SK-N-SH (cell line): ENCODE measurements at regions not wholly inside any gene's neighbourhood (a gene's known extent, or its start where the extent isn't known, plus 50 kb on each side); places are given as distances from the start of the nearest gene placed in this dataset.

ENCODE experiments used
- CTCF ChIA-PET: fragments of 300-600, 350-600 bp; formaldehyde crosslinking; extraction: SDS; loops from one replicate; lab custom pipeline; 2021; lab: Yijun Ruan, JAX
- POLR2A ChIA-PET: fragments of 350-600 bp; sonication (Branson Sonifier 250); formaldehyde crosslinking; extraction: SDS; loops from one replicate; lab custom pipeline; 2020; ENCODE audit warnings: antibody characterized with exemption, inconsistent platforms; lab: Yijun Ruan, JAX
- DNase-seq: peaks from one replicate; pipeline ENCODE4 v3.0.0; 2012
- H2AFZ ChIP-seq: fragments of 200-600 bp; sonication (generic); 2 replicates; pipeline ENCODE4 v1.8.1; 2016; ENCODE audit warnings: antibody characterized with exemption, mild to moderate bottlenecking, low read depth
- H3F3A ChIP-seq: fragments of 200-600 bp; sonication (generic); replicated peaks from 2 replicates; pipeline ENCODE3; 2016; ENCODE audit warnings: antibody characterized with exemption, mild to moderate bottlenecking; ENCODE audit not compliant: insufficient read depth
- H3K27ac ChIP-seq, 2 experiments: fragments of 200-500 bp in 1 of 2; fragments of 200-600 bp in 1 of 2; sonication (Bioruptor generic) in 1 of 2; sonication (generic), shearing (Covaris generic) in 1 of 2; 2 replicates each; pipeline versions ENCODE4 v1.5.1 to v1.6.1; 2014 to 2016; ENCODE audit warnings: low read depth in 2 of 2, inconsistent platforms in 1 of 2, low read length in 1 of 2, mild to moderate bottlenecking in 1 of 2, mixed read lengths in 1 of 2
- H3K27me3 ChIP-seq: fragments of 200-600 bp; sonication (generic), shearing (Covaris generic); 2 replicates; pipeline ENCODE4 v1.6.1; 2016; ENCODE audit warnings: mixed run types; ENCODE audit not compliant: insufficient read depth
- H3K36me3 ChIP-seq, 2 experiments: fragments of 200-500 bp in 1 of 2; fragments of 200-600 bp in 1 of 2; sonication (Bioruptor generic) in 1 of 2; sonication (generic) in 1 of 2; replicated peaks in 1 of 2; 2 replicates each; pipeline versions ENCODE3 to v1.5.1; 2014 to 2016; ENCODE audit warnings: low read length in 1 of 2, mild to moderate bottlenecking in 1 of 2; ENCODE audit not compliant: insufficient read depth in 2 of 2, control insufficient read depth in 1 of 2
- H3K4me1 ChIP-seq, 2 experiments: fragments of 200-500 bp in 1 of 2; fragments of 200-600 bp in 1 of 2; sonication (Bioruptor generic) in 1 of 2; sonication (generic), shearing (Covaris generic) in 1 of 2; 2 replicates each; pipeline versions ENCODE4 v1.5.1 to v1.6.1; 2014 to 2016; ENCODE audit warnings: low read depth in 1 of 2, low read length in 1 of 2, mixed run types in 1 of 2; ENCODE audit not compliant: insufficient read depth in 2 of 2, control insufficient read depth in 1 of 2
- H3K4me2 ChIP-seq: fragments of 200-600 bp; sonication (generic), shearing (Covaris generic); 2 replicates; pipeline ENCODE4 v1.6.1; 2017; ENCODE audit warnings: mixed run types
- H3K4me3 ChIP-seq, 2 experiments: fragments of 200-500 bp in 1 of 2; fragments of 200-600 bp in 1 of 2; sonication (Bioruptor generic) in 1 of 2; sonication (generic), shearing (Covaris generic) in 1 of 2; 2 replicates each; pipeline versions ENCODE4 v1.5.1 to v1.8.1; 2014 to 2016; ENCODE audit warnings: low read depth in 2 of 2, inconsistent platforms in 1 of 2, low read length in 1 of 2, mild to moderate bottlenecking in 1 of 2, mixed read lengths in 1 of 2, moderate library complexity in 1 of 2
- H3K79me2 ChIP-seq: fragments of 200-600 bp; sonication (generic); 2 replicates; pipeline ENCODE4 v1.8.1; 2017; ENCODE audit warnings: mild to moderate bottlenecking; ENCODE audit not compliant: insufficient read depth
- H3K9ac ChIP-seq: fragments of 200-600 bp; sonication (generic); 2 replicates; pipeline ENCODE4 v1.6.1; 2017; ENCODE audit warnings: mixed run types
- H3K9me2 ChIP-seq: fragments of 200-600 bp; sonication (generic); 2 replicates; pipeline ENCODE4 v1.6.1; 2017; ENCODE audit warnings: mixed run types
- H3K9me3 ChIP-seq: fragments of 200-600 bp; sonication (generic); 2 replicates; pipeline ENCODE4 v1.6.1; 2017; ENCODE audit warnings: mixed run types, mild to moderate bottlenecking, moderate library complexity
- H4K20me1 ChIP-seq: fragments of 200-600 bp; sonication (generic); 2 replicates; pipeline ENCODE4 v1.6.1; 2017; ENCODE audit warnings: mild to moderate bottlenecking, mixed run types; ENCODE audit not compliant: insufficient read depth
- CHD2 ChIP-seq: fragments of 150-350 bp; IDR thresholded peaks from 2 replicates; pipeline ENCODE4 v1.6.1; 2018; ENCODE audit warnings: low read length; ENCODE audit not compliant: partially characterized antibody
- ELF1 ChIP-seq: IDR thresholded peaks from 2 replicates; pipeline ENCODE4 v1.4.0; 2012
- EP300 ChIP-seq, 2 experiments: IDR thresholded peaks; 2 replicates each; pipeline versions ENCODE4 v1.4.0 to v1.6.1; 2012; ENCODE audit warnings: borderline replicate concordance in 1 of 2, low read depth in 1 of 2, low read length in 1 of 2
- FOXM1 ChIP-seq: IDR thresholded peaks from 2 replicates; pipeline ENCODE4 v1.4.0; 2012; ENCODE audit warnings: low read depth, mild to moderate bottlenecking
- JUND ChIP-seq: IDR thresholded peaks from 2 replicates; pipeline ENCODE4 v1.4.0; 2012
- POLR2AphosphoS5 ChIP-seq: IDR thresholded peaks from 2 replicates; pipeline ENCODE4 v1.6.1; 2012; ENCODE audit warnings: low read depth, low read length
- RAD21 ChIP-seq: IDR thresholded peaks from 2 replicates; pipeline ENCODE4 v1.6.1; 2012; ENCODE audit warnings: mild to moderate bottlenecking, low read length
- RCOR1 ChIP-seq: fragments of 150-350 bp; IDR thresholded peaks from 2 replicates; pipeline ENCODE4 v1.6.1; 2017; ENCODE audit warnings: antibody characterized with exemption, low read length
- RXRA ChIP-seq: IDR thresholded peaks from 2 replicates; pipeline ENCODE4 v1.4.0; 2012; ENCODE audit warnings: low read depth, mild to moderate bottlenecking, borderline replicate concordance
- SIN3A ChIP-seq: IDR thresholded peaks from 2 replicates; pipeline ENCODE4 v1.6.1; 2012; ENCODE audit warnings: low read depth, mild to moderate bottlenecking, low read length, moderate library complexity, borderline replicate concordance
- SMC3 ChIP-seq: IDR thresholded peaks from 2 replicates; pipeline ENCODE4 v1.6.1; 2012; ENCODE audit warnings: low read depth, low read length, improper control_type of control experiment
- WGBS: methylation state at CpG from one replicate; pipeline ENCODE4 v1.1.6; 2017; ENCODE audit warnings: low lambda C conversion rate; 5-methylcytosine and 5-hydroxymethylcytosine counted together
- TF ChIP-seq, protein P1 (sequence below): IDR thresholded peaks from 2 replicates; pipeline ENCODE4 v1.4.0; 2012; ENCODE audit warnings: low read depth, borderline replicate concordance
- TF ChIP-seq, protein P2 (sequence below): IDR thresholded peaks from 2 replicates; pipeline ENCODE4 v1.4.0; 2012; ENCODE audit warnings: low read depth, borderline replicate concordance

DNA sequence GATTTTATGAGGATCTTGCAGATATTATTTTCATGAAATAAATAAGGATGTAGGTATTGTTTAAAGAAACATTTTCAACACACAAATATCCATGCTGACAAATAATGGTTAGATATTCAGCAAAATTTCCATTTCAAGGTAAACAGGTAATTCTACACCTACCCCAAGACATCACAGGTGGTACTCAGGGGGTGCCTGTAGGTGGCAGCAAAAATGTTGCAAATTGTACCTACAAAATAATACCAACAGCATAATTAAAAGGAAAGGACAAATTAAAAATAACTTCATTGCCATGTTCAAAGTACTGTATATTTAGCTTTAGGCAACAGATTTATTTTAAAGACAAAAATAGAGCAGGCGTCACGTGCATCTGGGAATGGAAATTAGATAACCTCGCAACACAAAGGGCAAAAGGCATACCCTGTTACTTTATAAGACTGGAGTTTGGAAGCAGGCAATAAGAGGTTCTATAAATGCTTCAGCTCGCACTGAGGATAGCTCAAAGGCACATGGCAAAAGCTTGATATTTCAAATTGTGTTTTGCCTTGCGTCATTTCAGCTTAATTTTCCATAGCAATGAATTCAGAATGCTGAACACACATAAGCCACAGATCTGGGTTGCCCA lies 630.5 kb downstream of the TDRD15 start:
- Histone ChIP-seq H2AFZ (no peak overlapping the region), H3F3A (no peaks in the 10 kb centered on the region), H3K36me3 (no peaks in the 10 kb centered on the region), H3K9me3 (no peaks in the 10 kb centered on the region)
- 0 out of 2 replicates have a peak, but pooled peaks have one; percentile 5 for TF ChIP-seq SMC3
- TF ChIP-seq JUND, result no peak
- TF ChIP-seq RAD21, result peak; percentile 51
- TF ChIP-seq, all 33 proteins: peak for 2
- ChIA-PET POLR2A (no interaction called here), CTCF (interaction anchor here (0.7 to 2.3 kb wide), 5 partner anchors 8 to 120 kb away, joined by 4 to 11 read pairs (median 5); no protein-coding TSS in a partner anchor)
- Histone ChIP-seq H3K79me2 (no peaks in the 10 kb centered on the region), H3K9me2 (0 out of 2 replicates have a peak, but pooled peaks cover 3% of the 10 kb centered on the region), H3K4me2 (no peak overlapping the region), H3K4me3 (no peak overlapping the region), H3K27ac (no peak overlapping the region), H3K9ac (no peak overlapping the region), H3K4me1 (peaks cover 0 to 3% of the 10 kb centered on the region in 2 experiments; a peak in 1 of 4 replicates), H3K27me3 (no peaks in the 10 kb centered on the region), H4K20me1 (no peaks in the 10 kb centered on the region)
- DNase-seq, result no peak
- 36% methylated on average over 5 of the region's 5 CpGs for WGBS

DNA sequence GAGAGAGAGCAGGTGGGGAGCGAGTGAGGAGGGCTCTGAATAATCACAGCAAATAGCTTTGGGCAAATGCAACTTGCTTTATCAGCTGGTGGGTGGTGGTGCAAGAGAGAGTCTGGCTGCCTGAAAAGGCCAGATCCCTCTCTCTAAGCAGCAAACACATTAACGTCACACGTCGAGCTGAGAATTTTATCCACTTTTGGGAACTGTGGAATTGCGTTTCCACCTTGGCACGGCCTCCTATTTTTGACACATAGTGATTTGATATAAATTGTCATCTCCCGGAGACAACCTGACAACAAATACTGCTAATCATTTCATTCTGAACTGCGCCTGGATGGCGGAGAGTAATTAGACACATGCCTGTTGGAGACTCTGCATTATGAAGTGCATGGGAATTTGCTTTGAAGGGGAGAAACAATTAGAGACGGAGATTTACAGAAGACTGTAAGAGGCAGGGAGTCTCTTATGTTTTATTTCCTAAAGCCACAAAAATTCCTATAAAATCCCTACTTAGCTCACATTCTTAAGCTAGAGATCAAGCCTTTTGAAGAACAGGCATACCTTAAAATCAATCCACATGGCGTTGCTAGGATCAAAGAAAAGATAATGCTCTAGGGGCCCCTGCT lies 634.1 kb downstream of the TDRD15 start:
- no peak overlapping the region for H3K4me2 ChIP-seq
- 0 out of 2 replicates have a peak, but pooled peaks cover 3% of the 10 kb centered on the region for H3K9me2 ChIP-seq
- no peaks in the 10 kb centered on the region for H3K27me3 ChIP-seq
- no peaks in the 10 kb centered on the region for H4K20me1 ChIP-seq
- CTCF ChIA-PET, result interaction anchor here (0.6 to 0.9 kb wide), 2 partner anchors 12 to 581 kb away, joined by 3 to 4 read pairs; no protein-coding TSS in a partner anchor
- no peaks in the 10 kb centered on the region for H3K36me3 ChIP-seq
- H3K4me3 ChIP-seq, result no peak overlapping the region
- no peak overlapping the region for H3K27ac ChIP-seq
- no peaks in the 10 kb centered on the region for H3F3A ChIP-seq
- H3K79me2 ChIP-seq, result no peaks in the 10 kb centered on the region
- no peak overlapping the region for H3K9ac ChIP-seq
- DNase-seq, result no peak
- TF ChIP-seq, protein P1, sequence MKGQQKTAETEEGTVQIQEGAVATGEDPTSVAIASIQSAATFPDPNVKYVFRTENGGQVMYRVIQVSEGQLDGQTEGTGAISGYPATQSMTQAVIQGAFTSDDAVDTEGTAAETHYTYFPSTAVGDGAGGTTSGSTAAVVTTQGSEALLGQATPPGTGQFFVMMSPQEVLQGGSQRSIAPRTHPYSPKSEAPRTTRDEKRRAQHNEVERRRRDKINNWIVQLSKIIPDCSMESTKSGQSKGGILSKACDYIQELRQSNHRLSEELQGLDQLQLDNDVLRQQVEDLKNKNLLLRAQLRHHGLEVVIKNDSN, result no peak
- TF ChIP-seq FOXM1 (no peak), CHD2 (no peak), RXRA (no peak), SIN3A (no peak), RCOR1 (no peak), ELF1 (no peak), EP300 (IDR thresholded peaks at IDR 0.05; ENCODE audit: borderline replicate concordance in 1 of 2, low read depth in 1 of 2, low read length in 1 of 2) (no peak), POLR2AphosphoS5 (no peak)
- TF ChIP-seq, protein P2, sequence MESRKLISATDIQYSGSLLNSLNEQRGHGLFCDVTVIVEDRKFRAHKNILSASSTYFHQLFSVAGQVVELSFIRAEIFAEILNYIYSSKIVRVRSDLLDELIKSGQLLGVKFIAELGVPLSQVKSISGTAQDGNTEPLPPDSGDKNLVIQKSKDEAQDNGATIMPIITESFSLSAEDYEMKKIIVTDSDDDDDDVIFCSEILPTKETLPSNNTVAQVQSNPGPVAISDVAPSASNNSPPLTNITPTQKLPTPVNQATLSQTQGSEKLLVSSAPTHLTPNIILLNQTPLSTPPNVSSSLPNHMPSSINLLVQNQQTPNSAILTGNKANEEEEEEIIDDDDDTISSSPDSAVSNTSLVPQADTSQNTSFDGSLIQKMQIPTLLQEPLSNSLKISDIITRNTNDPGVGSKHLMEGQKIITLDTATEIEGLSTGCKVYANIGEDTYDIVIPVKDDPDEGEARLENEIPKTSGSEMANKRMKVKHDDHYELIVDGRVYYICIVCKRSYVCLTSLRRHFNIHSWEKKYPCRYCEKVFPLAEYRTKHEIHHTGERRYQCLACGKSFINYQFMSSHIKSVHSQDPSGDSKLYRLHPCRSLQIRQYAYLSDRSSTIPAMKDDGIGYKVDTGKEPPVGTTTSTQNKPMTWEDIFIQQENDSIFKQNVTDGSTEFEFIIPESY, result no peak
- TF ChIP-seq, all 33 proteins: peak for 0
- Histone ChIP-seq H2AFZ (no peak overlapping the region), H3K4me1 (peaks cover 0 to 3% of the 10 kb centered on the region in 2 experiments; a peak in 1 of 4 replicates), H3K9me3 (no peaks in the 10 kb centered on the region)
- POLR2A ChIA-PET, result no interaction called here
- WGBS, result 32% methylated on average over 11 of the region's 11 CpGs
